CD14-positive monocyte (primary cell): ENCODE measurements at regions not wholly inside any gene's neighbourhood (a gene's known extent, or its start where the extent isn't known, plus 50 kb on each side); places are given as distances from the start of the nearest gene placed in this dataset.

ENCODE experiments used
- DNase-seq, 3 donors: peaks; one replicate each; pipeline ENCODE4 v3.0.0-alpha.2; 2011 to 2022
- H2AFZ ChIP-seq: 2 replicates; pipeline ENCODE4 v1.6.0; 2012; ENCODE audit warnings: mild to moderate bottlenecking, low read depth, low read length, inconsistent platforms; ENCODE audit not compliant: insufficient read depth, poor library complexity, severe bottlenecking
- H3K27ac ChIP-seq, 2 donors: 1 replicate in 1 of 2; 2 replicates in 1 of 2; pipeline ENCODE4 v1.5.1; 2012 to 2013; ENCODE audit warnings: low read length in 2 of 2, control low read depth in 1 of 2, inconsistent platforms in 1 of 2, low read depth in 1 of 2, mild to moderate bottlenecking in 1 of 2
- H3K27me3 ChIP-seq, 2 donors: one replicate each; pipeline versions ENCODE4 v1.6.0 to v1.6.1; 2011 to 2013; ENCODE audit warnings: low read length in 2 of 2; ENCODE audit not compliant: control insufficient read depth in 2 of 2, insufficient read depth in 2 of 2
- H3K36me3 ChIP-seq, 2 donors: replicated peaks in 1 of 2; 1 replicate in 1 of 2; 2 replicates in 1 of 2; pipeline versions ENCODE4 v1.5.1 to v1.6.1; 2012 to 2013; ENCODE audit warnings: low read length in 2 of 2, control low read depth in 1 of 2, inconsistent platforms in 1 of 2, mild to moderate bottlenecking in 1 of 2; ENCODE audit not compliant: insufficient read depth in 2 of 2, control insufficient read depth in 1 of 2
- H3K4me1 ChIP-seq, 2 donors: 1 replicate in 1 of 2; 2 replicates in 1 of 2; pipeline versions ENCODE4 v1.5.1 to v1.6.1; 2012 to 2013; ENCODE audit warnings: low read length in 2 of 2, control low read depth in 1 of 2, inconsistent platforms in 1 of 2, mild to moderate bottlenecking in 1 of 2, moderate library complexity in 1 of 2; ENCODE audit not compliant: insufficient read depth in 2 of 2, control insufficient read depth in 1 of 2
- H3K4me2 ChIP-seq: replicated peaks from 2 replicates; pipeline ENCODE3; 2012; ENCODE audit warnings: low read length, moderate library complexity, mild to moderate bottlenecking; ENCODE audit not compliant: poor library complexity, severe bottlenecking; ENCODE audit errors: extremely low read depth
- H3K4me3 ChIP-seq, 3 experiments: fragments of 200-600 bp in 1 of 3; sonication (generic) in 1 of 3; replicated peaks in 1 of 3; 1 replicate in 2 of 3; 2 replicates in 1 of 3; pipeline ENCODE4 v1.5.1; 2011 to 2013; ENCODE audit warnings: low read length in 3 of 3, mild to moderate bottlenecking in 3 of 3, control low read depth in 2 of 3, low read depth in 2 of 3, inconsistent platforms in 1 of 3, moderate library complexity in 1 of 3
- H3K79me2 ChIP-seq: 2 replicates; pipeline ENCODE4 v1.6.0; 2012; ENCODE audit warnings: mild to moderate bottlenecking, control low read depth, inconsistent platforms, low read length, moderate library complexity; ENCODE audit not compliant: insufficient read depth
- H3K9ac ChIP-seq: 2 replicates; pipeline ENCODE4 v1.6.0; 2017; ENCODE audit warnings: low read length, mild to moderate bottlenecking; ENCODE audit not compliant: insufficient read depth, poor library complexity, severe bottlenecking
- H3K9me3 ChIP-seq, 2 donors: replicated peaks in 1 of 2; 1 replicate in 1 of 2; 2 replicates in 1 of 2; pipeline versions ENCODE4 v1.5.1 to v1.6.1; 2012 to 2013; ENCODE audit warnings: low read length in 2 of 2, control low read depth in 1 of 2; ENCODE audit not compliant: control insufficient read depth in 1 of 2, insufficient read depth in 1 of 2
- H4K20me1 ChIP-seq: 2 replicates; pipeline ENCODE4 v1.6.0; 2012; ENCODE audit warnings: mild to moderate bottlenecking, low read length, control low read depth, moderate library complexity; ENCODE audit not compliant: insufficient read depth
- H3K27ac Mint-ChIP-seq, 7 donors: one replicate each; pipeline ENCODE4 v1.8.0; 2020; ENCODE audit warnings: mild to moderate bottlenecking in 7 of 7, mixed read lengths in 7 of 7, moderate library complexity in 6 of 7, inconsistent platforms in 2 of 7
- H3K27me3 Mint-ChIP-seq, 3 donors: one replicate each; pipeline ENCODE4 v1.8.0; 2021 to 2022; ENCODE audit warnings: low read depth in 3 of 3, mild to moderate bottlenecking in 3 of 3, mixed read lengths in 3 of 3, moderate library complexity in 3 of 3, inconsistent platforms in 1 of 3
- H3K36me3 Mint-ChIP-seq, 2 donors: one replicate each; pipeline ENCODE4 v1.8.0; 2020; ENCODE audit warnings: mixed read lengths in 2 of 2, inconsistent platforms in 1 of 2, mild to moderate bottlenecking in 1 of 2
- H3K4me1 Mint-ChIP-seq: one replicate; pipeline ENCODE4 v1.8.0; 2020; ENCODE audit warnings: mild to moderate bottlenecking, mixed read lengths
- H3K4me3 Mint-ChIP-seq, 2 donors: one replicate each; pipeline ENCODE4 v1.8.0; 2020; ENCODE audit warnings: mild to moderate bottlenecking in 2 of 2, mixed read lengths in 2 of 2, moderate library complexity in 1 of 2
- H3K9me3 Mint-ChIP-seq, 7 donors: one replicate each; pipeline ENCODE4 v1.8.0; 2020 to 2022; ENCODE audit warnings: mixed read lengths in 7 of 7, mild to moderate bottlenecking in 6 of 7, moderate library complexity in 6 of 7, inconsistent platforms in 2 of 7
- WGBS: methylation state at CpG from one replicate; pipeline ENCODE4 v1.1.5; 2013; ENCODE audit warnings: missing lambda C conversion rate; ENCODE audit not compliant: insufficient coverage; 5-methylcytosine and 5-hydroxymethylcytosine counted together
- intact Hi-C, 2 donors: fragments of 100-400 bp; cut with micrococcal nuclease; formaldehyde crosslinking; loops; one replicate each; pipeline versions ENCODE4 v1.15.0 to v1.15.1; 2023
- TF ChIP-seq, protein P1 (sequence below): fragments of 200-600 bp; IDR thresholded peaks from one replicate; pipeline ENCODE4 v1.8.0; 2022; ENCODE audit warnings: antibody characterized with exemption, mild to moderate bottlenecking

DNA sequence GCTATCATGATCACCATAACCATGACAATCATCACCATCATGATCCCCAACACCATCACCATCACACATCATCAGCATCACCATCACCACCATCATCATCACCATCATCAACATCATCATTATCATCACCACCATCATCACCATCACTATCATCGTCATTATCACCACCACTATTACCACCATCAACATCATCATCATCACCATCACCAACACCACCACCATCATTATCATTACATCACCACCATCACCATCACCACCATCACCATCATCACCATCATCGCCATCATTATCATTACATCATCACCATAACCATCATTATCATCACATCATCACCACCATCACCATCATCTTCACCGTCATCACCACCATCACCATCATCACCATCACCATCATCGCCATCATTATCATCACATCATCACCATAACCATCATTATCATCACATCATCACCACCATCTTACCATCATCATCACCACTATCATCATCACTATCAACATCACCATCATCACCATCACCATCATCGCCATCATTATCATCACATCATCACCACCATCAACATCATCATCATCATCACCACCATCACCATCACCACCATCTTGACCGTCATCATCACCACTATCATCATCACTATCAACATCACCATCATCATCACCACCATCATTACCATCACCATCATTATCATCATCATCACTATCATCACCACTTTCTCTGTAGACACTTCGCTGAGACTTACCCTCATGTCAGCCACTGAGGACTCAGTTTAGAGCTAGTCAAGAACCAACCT is 366.0 kb downstream of the C16orf95 start:
- peaks cover under 1% of the 10 kb centered on the region for H3K4me1 Mint-ChIP-seq
- Histone ChIP-seq H3K4me3 (no peak overlapping the region), H3K9me3 (peaks cover 0 to 7% of the 10 kb centered on the region in 2 donors), H3K4me2 (no peak overlapping the region), H3K27me3 (no peaks in the 10 kb centered on the region), H3K4me1 (peaks cover under 1 to 5% of the 10 kb centered on the region in 2 donors), H2AFZ (no peak overlapping the region), H3K36me3 (no peaks in the 10 kb centered on the region), H4K20me1 (no peaks in the 10 kb centered on the region), H3K9ac (no peak overlapping the region), H3K79me2 (no peaks in the 10 kb centered on the region), H3K27ac (no peak overlapping the region)
- H3K4me3 Mint-ChIP-seq, result no peak overlapping the region
- peaks cover 5 to 15% (median 13%) of the 10 kb centered on the region in 3 donors for H3K27me3 Mint-ChIP-seq
- H3K36me3 Mint-ChIP-seq, result no peaks in the 10 kb centered on the region
- TF ChIP-seq, protein P1, sequence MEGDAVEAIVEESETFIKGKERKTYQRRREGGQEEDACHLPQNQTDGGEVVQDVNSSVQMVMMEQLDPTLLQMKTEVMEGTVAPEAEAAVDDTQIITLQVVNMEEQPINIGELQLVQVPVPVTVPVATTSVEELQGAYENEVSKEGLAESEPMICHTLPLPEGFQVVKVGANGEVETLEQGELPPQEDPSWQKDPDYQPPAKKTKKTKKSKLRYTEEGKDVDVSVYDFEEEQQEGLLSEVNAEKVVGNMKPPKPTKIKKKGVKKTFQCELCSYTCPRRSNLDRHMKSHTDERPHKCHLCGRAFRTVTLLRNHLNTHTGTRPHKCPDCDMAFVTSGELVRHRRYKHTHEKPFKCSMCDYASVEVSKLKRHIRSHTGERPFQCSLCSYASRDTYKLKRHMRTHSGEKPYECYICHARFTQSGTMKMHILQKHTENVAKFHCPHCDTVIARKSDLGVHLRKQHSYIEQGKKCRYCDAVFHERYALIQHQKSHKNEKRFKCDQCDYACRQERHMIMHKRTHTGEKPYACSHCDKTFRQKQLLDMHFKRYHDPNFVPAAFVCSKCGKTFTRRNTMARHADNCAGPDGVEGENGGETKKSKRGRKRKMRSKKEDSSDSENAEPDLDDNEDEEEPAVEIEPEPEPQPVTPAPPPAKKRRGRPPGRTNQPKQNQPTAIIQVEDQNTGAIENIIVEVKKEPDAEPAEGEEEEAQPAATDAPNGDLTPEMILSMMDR, result no peak
- WGBS, result 97% methylated on average over 7 of the region's 7 CpGs
- no peak for DNase-seq
- H3K9me3 Mint-ChIP-seq, result peaks cover 0 to 13% (median 3%) of the 10 kb centered on the region in 7 donors
- no peak overlapping the region for H3K27ac Mint-ChIP-seq
- intact Hi-C loops, result no loop called here

DNA sequence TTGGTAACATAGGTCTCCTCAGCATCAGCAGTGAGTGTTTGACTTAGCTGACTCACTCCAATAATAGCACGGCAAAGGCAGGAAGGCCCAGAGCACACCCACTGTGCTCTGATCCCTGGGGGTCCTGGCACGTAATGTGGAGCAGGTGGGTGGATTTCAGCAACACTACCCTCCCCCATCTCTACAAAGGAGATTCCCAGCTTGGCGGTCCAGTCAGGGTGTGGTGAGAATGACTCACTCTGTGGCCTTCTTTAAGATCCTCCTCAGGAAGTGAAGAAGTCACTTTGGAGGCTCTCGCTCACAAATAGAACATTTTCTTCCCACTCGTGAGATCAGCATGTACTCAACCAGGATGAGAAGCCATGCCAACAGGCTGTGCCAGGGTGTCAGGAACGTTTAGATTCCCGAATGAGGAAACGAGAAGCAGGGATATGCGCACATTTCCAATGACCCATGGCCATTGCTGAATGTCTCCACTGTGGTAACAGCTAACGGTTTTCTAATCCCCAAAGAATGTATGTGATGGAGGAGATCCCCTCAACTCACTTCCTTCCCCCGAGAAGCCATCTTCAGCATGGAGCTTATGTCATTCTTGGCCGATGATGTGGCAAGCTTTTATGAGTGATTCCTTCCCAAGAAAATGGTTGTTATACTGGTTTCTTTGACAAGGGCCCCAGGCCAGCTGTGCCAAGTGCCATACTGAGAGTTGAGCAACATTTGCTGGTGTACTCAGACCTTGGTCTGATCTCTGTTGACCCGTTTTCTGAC is 365.2 kb downstream of the C16orf95 start:
- Mint-ChIP-seq H3K36me3 (no peaks in the 10 kb centered on the region), H3K9me3 (peaks cover 0 to 13% (median 3%) of the 10 kb centered on the region in 7 donors)
- H2AFZ ChIP-seq, result no peak overlapping the region

More for the DNA sequence above, 365.2 kb downstream of the C16orf95 start:
- Histone ChIP-seq H3K9ac (no peak overlapping the region), H3K4me2 (no peak overlapping the region), H3K4me3 (no peak overlapping the region), H3K9me3 (peaks cover 0 to 7% of the 10 kb centered on the region in 2 donors), H3K36me3 (no peaks in the 10 kb centered on the region), H3K27ac (no peak overlapping the region), H4K20me1 (no peaks in the 10 kb centered on the region), H3K4me1 (peaks cover 7 to 11% of the 10 kb centered on the region in 2 donors), H3K27me3 (no peaks in the 10 kb centered on the region), H3K79me2 (no peaks in the 10 kb centered on the region)
- TF ChIP-seq, protein P1, result no peak
- peak overlapping the region in 3 of 7 donors; percentile 31 to 68 (median 52) for H3K27ac Mint-ChIP-seq
- intact Hi-C loops, result no loop called here
- H3K4me3 Mint-ChIP-seq, result no peak overlapping the region
- H3K27me3 Mint-ChIP-seq, result peaks cover 5 to 15% (median 13%) of the 10 kb centered on the region in 3 donors
- 85% methylated on average over 6 of the region's 13 CpGs for WGBS
- peak in 2 of 3 donors; percentile 10 to 22 for DNase-seq
- H3K4me1 Mint-ChIP-seq, result peaks cover 8% of the 10 kb centered on the region
